ENCODE measurements at regions not wholly inside any gene's neighbourhood (a gene's known extent, or its start where the extent isn't known, plus 50 kb on each side); places are given as distances from the start of the nearest gene placed in this dataset.
"Not testable (repeated sequence)": the region's sequence is repeated elsewhere in the genome, so short reads cannot be mapped to it uniquely, and the experiment has no call there.

DNA sequence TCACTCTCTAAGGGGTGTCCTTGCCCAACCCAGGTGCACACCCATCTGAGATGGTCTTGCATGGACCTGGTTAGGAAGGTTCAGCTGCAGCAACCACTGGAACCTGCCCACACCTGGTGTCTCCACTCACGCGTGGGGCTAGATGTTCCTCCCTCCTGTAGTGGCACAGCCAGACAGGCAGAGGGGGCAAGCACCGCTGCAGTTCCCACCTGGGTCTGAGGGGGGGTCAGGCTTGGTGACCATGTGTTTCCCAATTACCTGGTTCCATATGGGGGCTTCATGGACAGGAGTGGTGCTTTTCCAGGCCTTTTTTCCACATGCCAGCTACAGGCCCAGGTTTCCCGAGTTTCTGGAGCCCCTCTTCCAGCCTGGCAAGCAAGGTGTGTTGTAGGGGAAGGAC lies 301.4 kb downstream of the CACNA1B start:
- TF ChIP-seq, protein P1, sequence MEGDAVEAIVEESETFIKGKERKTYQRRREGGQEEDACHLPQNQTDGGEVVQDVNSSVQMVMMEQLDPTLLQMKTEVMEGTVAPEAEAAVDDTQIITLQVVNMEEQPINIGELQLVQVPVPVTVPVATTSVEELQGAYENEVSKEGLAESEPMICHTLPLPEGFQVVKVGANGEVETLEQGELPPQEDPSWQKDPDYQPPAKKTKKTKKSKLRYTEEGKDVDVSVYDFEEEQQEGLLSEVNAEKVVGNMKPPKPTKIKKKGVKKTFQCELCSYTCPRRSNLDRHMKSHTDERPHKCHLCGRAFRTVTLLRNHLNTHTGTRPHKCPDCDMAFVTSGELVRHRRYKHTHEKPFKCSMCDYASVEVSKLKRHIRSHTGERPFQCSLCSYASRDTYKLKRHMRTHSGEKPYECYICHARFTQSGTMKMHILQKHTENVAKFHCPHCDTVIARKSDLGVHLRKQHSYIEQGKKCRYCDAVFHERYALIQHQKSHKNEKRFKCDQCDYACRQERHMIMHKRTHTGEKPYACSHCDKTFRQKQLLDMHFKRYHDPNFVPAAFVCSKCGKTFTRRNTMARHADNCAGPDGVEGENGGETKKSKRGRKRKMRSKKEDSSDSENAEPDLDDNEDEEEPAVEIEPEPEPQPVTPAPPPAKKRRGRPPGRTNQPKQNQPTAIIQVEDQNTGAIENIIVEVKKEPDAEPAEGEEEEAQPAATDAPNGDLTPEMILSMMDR (IDR thresholded peaks at IDR 0.05) = not testable (repeated sequence)
- not testable (repeated sequence) for TF ChIP-seq POLR2A (IDR thresholded peaks at IDR 0.05)

All from lower leg skin (tissue), 3 donors.